Upper lobe of left lung (tissue), 6 donors: ENCODE measurements at regions not wholly inside any gene's neighbourhood (a gene's known extent, or its start where the extent isn't known, plus 50 kb on each side); places are given as distances from the start of the nearest gene placed in this dataset.

Source experiments
- ATAC-seq, 2 donors: fragments of 200-7000 bp; cut with Tn5 transposase; one replicate each; pipeline ENCODE4 v1.9.1; 2022; ENCODE audit warnings: mild to moderate bottlenecking in 2 of 2, moderate library complexity in 2 of 2; ENCODE audit not compliant: low FRiP score in 2 of 2
- DNase-seq, 2 donors: peaks; one replicate each; pipeline ENCODE4 v3.0.0-alpha.2; 2019 to 2020
- H3K27ac ChIP-seq, 4 donors: fragments of 200-600 bp; sonication (generic); one replicate each; pipeline ENCODE4 v1.5.1; 2016 to 2019
- H3K27me3 ChIP-seq, 4 donors: fragments of 200-600 bp; sonication (generic); one replicate each; pipeline ENCODE4 v1.5.1; 2017 to 2019
- H3K36me3 ChIP-seq, 4 donors: fragments of 200-600 bp; sonication (generic); one replicate each; pipeline ENCODE4 v1.5.1; 2016 to 2019
- H3K4me1 ChIP-seq, 4 donors: fragments of 200-600 bp; sonication (generic); one replicate each; pipeline ENCODE4 v1.5.1; 2018 to 2019
- H3K4me3 ChIP-seq, 4 donors: fragments of 200-600 bp; sonication (generic); one replicate each; pipeline ENCODE4 v1.5.1; 2017 to 2019; ENCODE audit warnings: mild to moderate bottlenecking in 2 of 4, moderate library complexity in 1 of 4
- H3K9me3 ChIP-seq, 4 donors: fragments of 200-600 bp; sonication (generic); one replicate each; pipeline ENCODE4 v1.5.1; 2018 to 2019
- EP300 ChIP-seq, 4 donors: sonication (generic); formaldehyde crosslinking; IDR thresholded peaks; one replicate each; pipeline ENCODE4 v1.5.1; 2017; ENCODE audit warnings: antibody characterized with exemption in 4 of 4, control low read depth in 2 of 4
- POLR2A ChIP-seq, 4 donors: fragments of 450-650 bp; IDR thresholded peaks; one replicate each; pipeline ENCODE4 v1.5.1; 2016 to 2017; ENCODE audit warnings: antibody characterized with exemption in 4 of 4, mild to moderate bottlenecking in 2 of 4
- POLR2AphosphoS5 ChIP-seq, 2 donors: sonication (generic); formaldehyde crosslinking; IDR thresholded peaks; one replicate each; pipeline ENCODE4 v1.5.1; 2017; ENCODE audit warnings: antibody characterized with exemption in 2 of 2
- WGBS, 2 donors: methylation state at CpG; one replicate each; pipeline ENCODE4 v1.1.5; 2017 to 2018; 5-methylcytosine and 5-hydroxymethylcytosine counted together
- TF ChIP-seq, protein P1 (sequence below), 6 experiments: fragments of 450-650 bp in 4 of 6; fragments of 200-600 bp in 2 of 6; sonication (generic) in 2 of 6; IDR thresholded peaks; one replicate each; pipeline ENCODE4 v1.5.1; 2016 to 2019; ENCODE audit warnings: antibody characterized with exemption in 6 of 6
- donor health status: DM: no; HTN: no; CAD: no; lungs with moderate emphysema.
- donor health status: DM: no; HTN: yes; CAD: no; lungs with severe emphysema.

DNA sequence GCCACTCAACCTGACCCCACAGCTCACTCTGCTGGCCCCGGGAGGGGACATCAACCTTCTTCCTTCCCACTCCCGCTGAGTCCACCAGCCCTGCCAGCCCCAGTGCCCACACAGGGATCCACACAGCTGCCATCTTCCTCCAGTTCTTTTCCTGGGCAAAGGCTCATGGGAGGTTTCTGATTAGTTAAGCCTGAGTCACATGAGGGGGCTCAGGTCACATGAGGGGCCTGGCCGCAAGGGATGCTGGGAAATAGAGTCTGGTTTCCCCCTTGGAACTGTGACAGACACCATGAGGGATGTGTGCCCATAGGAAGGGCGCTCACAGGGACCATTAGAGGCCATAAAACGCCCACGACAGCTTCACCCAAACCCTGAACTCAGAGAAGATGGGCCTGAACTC is 228.7 kb upstream of the SFSWAP start:
- Histone ChIP-seq H3K4me3 (no peak overlapping the region), H3K9me3 (no peaks in the 10 kb centered on the region), H3K36me3 (no peaks in the 10 kb centered on the region), H3K4me1 (peaks cover 0 to 1% (median 0%) of the 10 kb centered on the region in 4 donors), H3K27me3 (no peaks in the 10 kb centered on the region), H3K27ac (no peak overlapping the region)
- TF ChIP-seq POLR2A (IDR thresholded peaks at IDR 0.05) (no peak), EP300 (IDR thresholded peaks at IDR 0.05) (no peak), POLR2AphosphoS5 (IDR thresholded peaks at IDR 0.05) (no peak)
- TF ChIP-seq, protein P1, sequence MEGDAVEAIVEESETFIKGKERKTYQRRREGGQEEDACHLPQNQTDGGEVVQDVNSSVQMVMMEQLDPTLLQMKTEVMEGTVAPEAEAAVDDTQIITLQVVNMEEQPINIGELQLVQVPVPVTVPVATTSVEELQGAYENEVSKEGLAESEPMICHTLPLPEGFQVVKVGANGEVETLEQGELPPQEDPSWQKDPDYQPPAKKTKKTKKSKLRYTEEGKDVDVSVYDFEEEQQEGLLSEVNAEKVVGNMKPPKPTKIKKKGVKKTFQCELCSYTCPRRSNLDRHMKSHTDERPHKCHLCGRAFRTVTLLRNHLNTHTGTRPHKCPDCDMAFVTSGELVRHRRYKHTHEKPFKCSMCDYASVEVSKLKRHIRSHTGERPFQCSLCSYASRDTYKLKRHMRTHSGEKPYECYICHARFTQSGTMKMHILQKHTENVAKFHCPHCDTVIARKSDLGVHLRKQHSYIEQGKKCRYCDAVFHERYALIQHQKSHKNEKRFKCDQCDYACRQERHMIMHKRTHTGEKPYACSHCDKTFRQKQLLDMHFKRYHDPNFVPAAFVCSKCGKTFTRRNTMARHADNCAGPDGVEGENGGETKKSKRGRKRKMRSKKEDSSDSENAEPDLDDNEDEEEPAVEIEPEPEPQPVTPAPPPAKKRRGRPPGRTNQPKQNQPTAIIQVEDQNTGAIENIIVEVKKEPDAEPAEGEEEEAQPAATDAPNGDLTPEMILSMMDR (IDR thresholded peaks at IDR 0.05) = no peak
- 74 to 77% methylated on average over 6 of the region's 6 CpGs for WGBS, 2 donors
- ATAC-seq = no peak
- no peak for DNase-seq

DNA sequence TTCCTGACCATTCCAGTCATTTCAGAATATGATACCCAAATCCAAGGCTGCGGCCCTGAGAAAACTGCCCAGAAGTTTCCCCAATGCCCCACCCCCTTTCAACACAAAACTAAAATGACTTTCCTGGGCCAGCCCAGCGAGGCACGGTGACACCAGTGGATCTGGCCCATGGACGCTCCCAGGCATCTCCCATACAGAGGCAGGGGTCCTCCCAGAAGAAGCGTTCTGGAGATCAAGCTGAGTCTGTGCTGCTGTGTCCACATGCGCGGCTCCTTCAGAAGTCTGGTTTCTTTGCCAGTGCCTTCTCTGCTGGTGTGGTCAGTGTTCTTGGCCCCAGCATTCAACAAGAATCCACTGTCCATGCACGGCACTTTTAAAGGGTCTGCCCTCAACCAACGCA is 228.2 kb upstream of the SFSWAP start:
- WGBS, 2 donors = 81 to 92% methylated on average over 9 of the region's 9 CpGs
- no peak for DNase-seq
- no peaks in the 10 kb centered on the region for H3K36me3 ChIP-seq

DNA sequence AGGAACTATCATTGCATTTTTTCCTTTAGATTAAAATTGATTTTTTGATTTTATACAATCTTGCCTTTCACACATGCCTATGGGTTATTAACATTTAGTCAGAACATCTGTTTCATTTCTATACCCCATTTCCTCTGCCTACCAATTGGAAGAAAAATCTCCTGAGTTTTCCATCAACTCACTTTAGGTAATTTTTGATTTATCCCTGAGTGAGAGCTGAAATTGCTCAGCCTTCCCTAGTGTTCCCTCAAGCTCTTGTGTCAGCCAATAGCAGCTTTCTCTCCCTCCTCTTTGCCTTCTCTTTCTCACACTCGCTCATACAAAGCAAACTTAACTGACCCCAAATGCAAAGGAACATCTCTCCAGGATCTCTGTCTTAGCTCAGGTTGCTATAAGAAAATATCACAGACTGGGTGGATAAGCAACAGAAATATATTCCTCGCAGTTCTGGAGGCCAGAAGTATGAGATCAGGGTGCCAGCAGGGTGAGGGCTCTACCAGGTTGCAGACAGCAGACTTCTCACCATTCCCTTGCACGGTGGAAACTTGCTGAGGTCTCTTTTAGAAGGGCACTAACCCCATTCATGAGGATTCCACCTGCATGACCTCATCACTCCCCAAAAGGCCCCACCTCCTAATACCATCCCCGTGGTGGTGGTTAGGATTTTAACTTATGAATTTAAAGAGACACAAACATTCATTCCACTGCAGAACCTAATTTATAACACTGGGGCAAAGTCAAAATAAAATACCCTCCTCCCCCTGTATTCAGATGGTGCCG is 224.2 kb upstream of the SFSWAP start:
- 55 to 58% methylated on average over 5 of the region's 5 CpGs for WGBS, 2 donors
- H3K36me3 ChIP-seq = no peaks in the 10 kb centered on the region
- no peak overlapping the region for H3K4me3 ChIP-seq
- no peak for TF ChIP-seq POLR2AphosphoS5 (IDR thresholded peaks at IDR 0.05)
- TF ChIP-seq EP300 (IDR thresholded peaks at IDR 0.05) = no peak
- TF ChIP-seq, protein P1 (IDR thresholded peaks at IDR 0.05) = no peak
- no peak for TF ChIP-seq POLR2A (IDR thresholded peaks at IDR 0.05)
- DNase-seq (no peak), ATAC-seq (no peak)
- peaks cover 0 to 11% (median 6%) of the 10 kb centered on the region in 4 donors for H3K4me1 ChIP-seq
- no peaks in the 10 kb centered on the region for H3K27me3 ChIP-seq
- no peaks in the 10 kb centered on the region for H3K9me3 ChIP-seq
- no peak overlapping the region for H3K27ac ChIP-seq

More for the DNA sequence above, 228.2 kb upstream of the SFSWAP start:
- no peak for ATAC-seq
- Histone ChIP-seq H3K4me3 (no peak overlapping the region), H3K9me3 (no peaks in the 10 kb centered on the region), H3K27ac (no peak overlapping the region), H3K4me1 (peaks cover 0 to 6% (median 2%) of the 10 kb centered on the region in 4 donors), H3K27me3 (no peaks in the 10 kb centered on the region)
- TF ChIP-seq, protein P1 (IDR thresholded peaks at IDR 0.05) = no peak
- TF ChIP-seq POLR2A (IDR thresholded peaks at IDR 0.05) = no peak
- no peak for TF ChIP-seq EP300 (IDR thresholded peaks at IDR 0.05)
- no peak for TF ChIP-seq POLR2AphosphoS5 (IDR thresholded peaks at IDR 0.05)

DNA sequence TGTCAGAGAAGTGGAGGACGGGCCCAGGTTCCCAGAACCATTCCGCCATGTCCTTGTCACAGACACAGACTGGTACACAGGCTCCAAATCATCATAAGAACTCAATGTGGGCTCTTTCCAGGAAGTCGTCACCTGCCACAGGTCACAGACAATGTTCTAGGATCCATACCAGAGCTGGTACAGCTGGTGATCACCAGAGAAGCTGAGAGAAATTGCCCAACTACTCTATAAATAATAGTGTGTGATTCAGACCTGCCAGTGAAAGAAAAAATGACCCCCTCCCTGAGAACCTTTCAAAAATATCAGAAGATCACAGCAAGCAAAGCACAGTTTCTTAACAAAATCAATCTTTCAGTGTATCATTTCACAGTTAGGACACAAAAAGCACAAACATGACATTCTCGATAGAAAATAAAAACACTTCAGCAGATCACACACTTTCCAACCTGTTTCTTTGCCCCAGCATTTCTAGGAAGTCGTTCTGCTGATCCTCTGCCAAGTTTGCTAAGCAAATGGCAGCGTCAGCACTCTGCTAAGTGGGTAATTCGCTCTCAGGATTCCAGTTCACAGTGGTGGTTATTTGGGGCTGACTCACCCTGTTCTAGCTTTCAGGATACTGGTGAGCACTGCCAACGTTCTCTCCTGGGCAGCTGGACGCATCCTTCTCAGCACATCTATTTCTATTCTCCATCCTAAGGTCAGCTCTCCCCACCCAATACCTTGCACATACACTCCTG is 223.3 kb upstream of the SFSWAP start:
- Histone ChIP-seq H3K27me3 (no peaks in the 10 kb centered on the region), H3K9me3 (no peaks in the 10 kb centered on the region), H3K36me3 (no peaks in the 10 kb centered on the region), H3K4me1 (peaks cover 0 to 11% (median 6%) of the 10 kb centered on the region in 4 donors), H3K4me3 (no peak overlapping the region), H3K27ac (no peak overlapping the region)
- TF ChIP-seq, protein P1 (IDR thresholded peaks at IDR 0.05) = no peak
- TF ChIP-seq POLR2AphosphoS5 (IDR thresholded peaks at IDR 0.05) (no peak), POLR2A (IDR thresholded peaks at IDR 0.05) (no peak), EP300 (IDR thresholded peaks at IDR 0.05) (no peak)
- WGBS, 2 donors = 35 to 40% methylated on average over 8 to 9 of the region's 9 CpGs
- ATAC-seq = peak; percentile 58 to 59
- DNase-seq = peak in 1 of 2 donors; percentile 77
